H9 (cell line): ENCODE measurements at regions not wholly inside any gene's neighbourhood (a gene's known extent, or its start where the extent isn't known, plus 50 kb on each side); places are given as distances from the start of the nearest gene placed in this dataset.

ENCODE experiments used
- DNase-seq: peaks from one replicate; pipeline ENCODE4 v3.0.0-alpha.2; 2017
- H2AFZ ChIP-seq: one replicate; pipeline ENCODE4 v1.6.1; 2013; ENCODE audit warnings: mild to moderate bottlenecking, low read length, control low read depth, moderate library complexity
- H2AK5ac ChIP-seq: 2 replicates; pipeline ENCODE4 v1.6.1; 2013; ENCODE audit warnings: low read length, control low read depth, mixed read lengths; ENCODE audit not compliant: insufficient read length
- H2BK120ac ChIP-seq: one replicate; pipeline ENCODE4 v1.6.1; 2013; ENCODE audit warnings: low read depth, mild to moderate bottlenecking, low read length, control low read depth, inconsistent platforms; ENCODE audit not compliant: poor library complexity, severe bottlenecking
- H2BK12ac ChIP-seq: 2 replicates; pipeline ENCODE4 v1.6.1; 2013; ENCODE audit warnings: low read length, control low read depth, mixed read lengths, low read depth; ENCODE audit not compliant: insufficient read length
- H2BK15ac ChIP-seq: 2 replicates; pipeline ENCODE4 v1.6.1; 2013; ENCODE audit warnings: low read depth, low read length, control low read depth
- H2BK20ac ChIP-seq: one replicate; pipeline ENCODE4 v1.6.1; 2013; ENCODE audit warnings: low read depth, mild to moderate bottlenecking, low read length, control low read depth, inconsistent platforms; ENCODE audit not compliant: poor library complexity, severe bottlenecking
- H2BK5ac ChIP-seq: 2 replicates; pipeline ENCODE4 v1.6.1; 2013; ENCODE audit warnings: low read length, control low read depth, mixed read lengths; ENCODE audit not compliant: insufficient read length
- H3K14ac ChIP-seq: 2 replicates; pipeline ENCODE4 v1.6.1; 2013; ENCODE audit warnings: low read length, control low read depth; ENCODE audit not compliant: insufficient read depth
- H3K18ac ChIP-seq: 2 replicates; pipeline ENCODE4 v1.6.1; 2013; ENCODE audit warnings: low read depth, mild to moderate bottlenecking, mixed read lengths, low read length, control low read depth; ENCODE audit not compliant: insufficient read length
- H3K23ac ChIP-seq: 2 replicates; pipeline ENCODE4 v1.6.1; 2013; ENCODE audit warnings: low read length, control low read depth, mixed read lengths, low read depth; ENCODE audit not compliant: insufficient read length
- H3K23me2 ChIP-seq: 2 replicates; pipeline ENCODE4 v1.6.1; 2013; ENCODE audit warnings: low read depth, mild to moderate bottlenecking, mixed read lengths, low read length, control low read depth; ENCODE audit not compliant: insufficient read length, poor library complexity, severe bottlenecking
- H3K27ac ChIP-seq: 2 replicates; pipeline ENCODE4 v1.5.1; 2013; ENCODE audit warnings: low read length, control low read depth, mixed read lengths, low read depth; ENCODE audit not compliant: insufficient read length
- H3K27me3 ChIP-seq: 2 replicates; pipeline ENCODE4 v1.6.1; 2013; ENCODE audit warnings: low read length, control low read depth, inconsistent platforms; ENCODE audit not compliant: insufficient read depth
- H3K4ac ChIP-seq: 2 replicates; pipeline ENCODE4 v1.6.1; 2013; ENCODE audit warnings: low read depth, mild to moderate bottlenecking, control low read depth, inconsistent platforms, low read length, moderate library complexity
- H3K4me1 ChIP-seq: 2 replicates; pipeline ENCODE4 v1.6.1; 2013; ENCODE audit warnings: low read length, control low read depth, inconsistent platforms; ENCODE audit not compliant: insufficient read depth
- H3K4me2 ChIP-seq: 2 replicates; pipeline ENCODE4 v1.6.1; 2013; ENCODE audit warnings: low read length, control low read depth, mixed read lengths; ENCODE audit not compliant: insufficient read length, insufficient read depth
- H3K56ac ChIP-seq: 2 replicates; pipeline ENCODE4 v1.6.1; 2013; ENCODE audit warnings: low read depth, mild to moderate bottlenecking, mixed read lengths, low read length, control low read depth; ENCODE audit not compliant: insufficient read length
- H3K79me1 ChIP-seq: 2 replicates; pipeline ENCODE4 v1.6.1; 2013; ENCODE audit warnings: low read depth, mild to moderate bottlenecking, moderate library complexity, low read length, control low read depth, inconsistent platforms; ENCODE audit not compliant: insufficient read depth, poor library complexity, severe bottlenecking
- H3K79me2 ChIP-seq: 2 replicates; pipeline ENCODE4 v1.6.1; 2013; ENCODE audit warnings: low read length, control low read depth, inconsistent platforms; ENCODE audit not compliant: insufficient read depth
- H3K9ac ChIP-seq: 2 replicates; pipeline ENCODE4 v1.6.1; 2013; ENCODE audit warnings: low read length, control low read depth, mixed read lengths; ENCODE audit not compliant: insufficient read length; ENCODE audit errors: extremely low read depth
- H3K9me3 ChIP-seq: one replicate; pipeline ENCODE4 v1.6.1; 2013; ENCODE audit warnings: low read depth, low read length, inconsistent platforms; ENCODE audit not compliant: control insufficient read depth
- H3T11ph ChIP-seq: one replicate; pipeline ENCODE4 v1.6.1; 2013; ENCODE audit warnings: mild to moderate bottlenecking, low read length, control low read depth, inconsistent platforms
- H4K20me1 ChIP-seq: one replicate; pipeline ENCODE4 v1.6.1; 2013; ENCODE audit not compliant: control insufficient read depth, insufficient read length, insufficient read depth
- H4K5ac ChIP-seq: 2 replicates; pipeline ENCODE4 v1.6.1; 2013; ENCODE audit warnings: low read depth, mild to moderate bottlenecking, mixed read lengths, low read length, control low read depth; ENCODE audit not compliant: insufficient read length
- H4K8ac ChIP-seq: replicated peaks from 2 replicates; pipeline ENCODE4 v1.6.1; 2013; ENCODE audit warnings: low read length, control low read depth, mixed read lengths, low read depth; ENCODE audit not compliant: insufficient read length
- H4K91ac ChIP-seq: 2 replicates; pipeline ENCODE4 v1.6.1; 2013; ENCODE audit warnings: low read depth, mild to moderate bottlenecking, moderate library complexity, mixed read lengths, low read length, control low read depth; ENCODE audit not compliant: insufficient read length
- H3K27ac Mint-ChIP-seq, 3 experiments: 2 replicates in 2 of 3; 3 replicates in 1 of 3; pipeline ENCODE4 v1.8.0; 2020 to 2021; ENCODE audit warnings: mixed read lengths in 3 of 3, mild to moderate bottlenecking in 1 of 3, moderate library complexity in 1 of 3
- H3K27me3 Mint-ChIP-seq: 2 replicates; pipeline ENCODE4 v1.8.0; 2021; ENCODE audit warnings: low read depth, mild to moderate bottlenecking, moderate library complexity, mixed read lengths
- H3K36me3 Mint-ChIP-seq, 3 experiments: 2 replicates in 2 of 3; 3 replicates in 1 of 3; pipeline ENCODE4 v1.8.0; 2020 to 2021; ENCODE audit warnings: low read depth in 3 of 3, mixed read lengths in 3 of 3; ENCODE audit not compliant: insufficient read depth in 1 of 3
- H3K4me1 Mint-ChIP-seq, 2 experiments: 2 replicates each; pipeline ENCODE4 v1.8.0; 2020; ENCODE audit warnings: mixed read lengths in 2 of 2
- H3K4me3 Mint-ChIP-seq, 2 experiments: 2 replicates in 1 of 2; 3 replicates in 1 of 2; pipeline ENCODE4 v1.8.0; 2020 to 2021; ENCODE audit warnings: mild to moderate bottlenecking in 2 of 2, mixed read lengths in 2 of 2, moderate library complexity in 1 of 2
- H3K9me3 Mint-ChIP-seq, 2 experiments: 2 replicates in 1 of 2; 3 replicates in 1 of 2; pipeline ENCODE4 v1.8.0; 2020; ENCODE audit warnings: mild to moderate bottlenecking in 2 of 2, mixed read lengths in 2 of 2, moderate library complexity in 1 of 2
- CTCF ChIP-seq: fragments of 200-600 bp; sonication (generic); conservative IDR thresholded peaks from 3 replicates; pipeline ENCODE4 v1.8.0; 2021; ENCODE audit warnings: antibody characterized with exemption, mild to moderate bottlenecking
- WGBS: extraction: QIAGEN DNeasy Blood & Tissue Kit; methylation state at CpG from one replicate; pipeline ENCODE4 v1.1.7; 2013; ENCODE audit warnings: missing lambda C conversion rate, low lambda C conversion rate, mixed read lengths; ENCODE audit not compliant: insufficient read length; ENCODE audit errors: extremely low coverage; 5-methylcytosine and 5-hydroxymethylcytosine counted together

GRCh38 chr1:229093238-229093540, 177.7 kb upstream of the RAB4A start:
- no peak overlapping the region for H2BK120ac ChIP-seq
- H3K56ac ChIP-seq, result no peak overlapping the region
- DNase-seq, result no peak
- no peak overlapping the region for H4K8ac ChIP-seq
- H2BK12ac ChIP-seq, result no peak overlapping the region
- H3K9me3 Mint-ChIP-seq, result peaks cover 6% of the 10 kb centered on the region in 2 experiments
- peak overlapping the region; percentile 78; the same call in 1 of the 2 replicates for H3K14ac ChIP-seq
- H2AK5ac ChIP-seq, result no peak overlapping the region
- WGBS, result no CpG with 5 or more reads among the region's 2 CpGs
- peaks cover 74 to 82% of the 10 kb centered on the region in 2 experiments for H3K4me1 Mint-ChIP-seq
- H3K18ac ChIP-seq, result no peak overlapping the region
- H2BK5ac ChIP-seq, result peak overlapping the region; percentile 11
- no peak overlapping the region; the same call in 1 of the 2 replicates for H3K4ac ChIP-seq
- no peak overlapping the region for H4K91ac ChIP-seq
- H3K9ac ChIP-seq, result no peak overlapping the region
- H3K36me3 Mint-ChIP-seq, result peaks cover 0 to 12% (median 3%) of the 10 kb centered on the region in 3 experiments; a peak in 5 of 7 replicates
- peak overlapping the region; percentile 17 for H3K4me2 ChIP-seq
- TF ChIP-seq CTCF, result no peak
- peaks cover 18% of the 10 kb centered on the region; the same call in 1 of the 2 replicates for H3K4me1 ChIP-seq
- H4K20me1 ChIP-seq, result no peaks in the 10 kb centered on the region
- H3K27me3 ChIP-seq, result no peaks in the 10 kb centered on the region
- H3K27me3 Mint-ChIP-seq, result no peaks in the 10 kb centered on the region
- H2BK15ac ChIP-seq, result no peak overlapping the region
- H2AFZ ChIP-seq, result no peak overlapping the region
- no peak overlapping the region for H2BK20ac ChIP-seq
- no peak overlapping the region for H3T11ph ChIP-seq
- H3K79me2 ChIP-seq, result no peaks in the 10 kb centered on the region
- no peaks in the 10 kb centered on the region for H3K23me2 ChIP-seq
- H3K79me1 ChIP-seq, result no peaks in the 10 kb centered on the region
- no peaks in the 10 kb centered on the region for H3K9me3 ChIP-seq
- no peak overlapping the region for H3K23ac ChIP-seq
- H4K5ac ChIP-seq, result no peak overlapping the region
- peak overlapping the region; percentile 89 for H3K27ac ChIP-seq
- peak overlapping the region; percentile 26 to 51 for H3K4me3 Mint-ChIP-seq
- H3K27ac Mint-ChIP-seq, result peak overlapping the region; percentile 96 to 99 (median 98)
